Spinal cord (tissue), 9 donors: ENCODE measurements at regions not wholly inside any gene's neighbourhood (a gene's known extent, or its start where the extent isn't known, plus 50 kb on each side); places are given as distances from the start of the nearest gene placed in this dataset.

Source experiments
- DNase-seq, 6 donors: peaks; one replicate each; pipeline versions ENCODE4 v3.0.0 to v3.0.0-alpha.2; 2013 to 2015; ENCODE audit warnings: low spot score in 6 of 6, low read depth in 4 of 6
- H3K27ac ChIP-seq: one replicate; pipeline ENCODE4 v1.5.1; 2013; ENCODE audit warnings: low read depth, low read length, control low read depth
- H3K27me3 ChIP-seq: one replicate; pipeline ENCODE4 v1.6.1; 2013; ENCODE audit warnings: low read length; ENCODE audit not compliant: control insufficient read depth, insufficient read depth
- H3K36me3 ChIP-seq: one replicate; pipeline ENCODE4 v1.6.1; 2013; ENCODE audit warnings: low read length; ENCODE audit not compliant: control insufficient read depth, insufficient read depth
- H3K4me1 ChIP-seq: one replicate; pipeline ENCODE4 v1.6.1; 2013; ENCODE audit warnings: low read length; ENCODE audit not compliant: control insufficient read depth, insufficient read depth
- H3K4me3 ChIP-seq: one replicate; pipeline ENCODE4 v1.5.1; 2013; ENCODE audit warnings: low read depth, low read length, control low read depth
- H3K9me3 ChIP-seq: one replicate; pipeline ENCODE4 v1.6.1; 2013; ENCODE audit warnings: low read length; ENCODE audit not compliant: control insufficient read depth, insufficient read depth
- WGBS: methylation state at CpG from one replicate; pipeline ENCODE4 v1.1.5; 2013; ENCODE audit warnings: missing lambda C conversion rate; ENCODE audit not compliant: insufficient coverage; 5-methylcytosine and 5-hydroxymethylcytosine counted together
- donor health status: healthy.

DNA sequence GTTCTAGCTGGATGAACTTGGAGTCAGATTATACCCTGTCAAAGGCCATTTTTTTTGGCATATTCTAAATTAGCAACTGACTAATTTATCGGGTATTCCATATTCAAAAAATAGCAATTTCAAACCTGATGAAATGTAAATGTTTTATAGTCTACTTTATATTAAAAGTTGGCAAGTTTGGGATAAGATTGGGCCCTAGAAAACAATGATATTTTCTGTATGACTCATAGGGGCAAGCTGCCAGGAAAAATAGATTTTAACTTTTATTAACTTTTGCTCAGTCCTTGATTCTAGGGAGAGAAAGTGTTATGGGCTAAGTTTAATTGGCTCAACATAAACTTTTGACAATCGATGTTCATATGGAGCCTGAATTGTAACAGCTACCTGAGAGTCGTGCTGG lies 576.9 kb upstream of the B3GALT2 start:
- no peak for DNase-seq
- 100% methylated on average over 1 of the region's 3 CpGs for WGBS
- H3K27ac ChIP-seq = no peak overlapping the region

DNA sequence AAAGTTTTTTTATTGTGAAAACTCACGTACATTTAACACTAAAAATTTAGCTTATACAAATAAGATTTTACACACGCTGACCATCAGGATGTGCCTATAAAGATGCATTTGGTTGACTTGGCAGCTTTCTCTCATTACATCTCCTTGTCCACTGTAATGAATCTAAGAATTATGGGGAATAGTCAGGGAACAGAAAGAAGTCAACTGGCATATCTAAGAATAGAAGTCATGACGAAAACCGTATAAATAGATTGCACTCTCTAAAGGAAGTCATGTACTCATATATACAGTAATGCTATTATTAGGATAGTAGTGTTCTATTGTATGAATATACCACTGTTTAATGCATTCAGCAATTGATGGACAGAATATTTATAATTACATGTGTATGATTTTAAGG lies 575.8 kb upstream of the B3GALT2 start:
- Histone ChIP-seq H3K4me1 (no peaks in the 10 kb centered on the region), H3K27ac (no peak overlapping the region), H3K27me3 (no peaks in the 10 kb centered on the region), H3K9me3 (no peaks in the 10 kb centered on the region), H3K4me3 (no peak overlapping the region), H3K36me3 (no peaks in the 10 kb centered on the region)
- no CpG with 5 or more reads among the region's 4 CpGs for WGBS
- DNase-seq = no peak

More for the DNA sequence above, 576.9 kb upstream of the B3GALT2 start:
- Histone ChIP-seq H3K36me3 (no peaks in the 10 kb centered on the region), H3K9me3 (no peaks in the 10 kb centered on the region), H3K4me3 (no peak overlapping the region), H3K4me1 (no peaks in the 10 kb centered on the region), H3K27me3 (no peaks in the 10 kb centered on the region)

DNA sequence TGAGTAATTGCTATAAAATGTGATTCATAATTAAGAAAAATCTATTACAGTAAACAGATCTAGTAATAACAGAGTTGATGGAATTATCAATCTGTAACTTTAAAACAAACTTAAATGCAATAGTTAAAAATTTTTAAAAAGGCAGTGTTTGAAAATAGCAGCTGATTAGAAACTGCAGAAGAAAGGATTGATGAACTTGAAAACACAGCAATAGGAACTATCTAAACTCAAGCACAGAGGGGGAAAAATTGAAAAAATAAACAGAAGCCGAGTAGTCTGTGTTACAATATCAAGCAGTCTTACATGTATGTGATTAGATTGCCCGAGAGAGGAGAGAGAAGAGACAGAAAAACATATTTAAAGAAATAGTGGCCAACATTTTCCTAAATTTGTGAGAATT lies 569.0 kb upstream of the B3GALT2 start:
- no peak for DNase-seq
- Histone ChIP-seq H3K36me3 (no peaks in the 10 kb centered on the region), H3K4me1 (no peaks in the 10 kb centered on the region), H3K27ac (no peak overlapping the region), H3K9me3 (no peaks in the 10 kb centered on the region), H3K4me3 (no peak overlapping the region), H3K27me3 (no peaks in the 10 kb centered on the region)
- no CpG with 5 or more reads among the region's 2 CpGs for WGBS

DNA sequence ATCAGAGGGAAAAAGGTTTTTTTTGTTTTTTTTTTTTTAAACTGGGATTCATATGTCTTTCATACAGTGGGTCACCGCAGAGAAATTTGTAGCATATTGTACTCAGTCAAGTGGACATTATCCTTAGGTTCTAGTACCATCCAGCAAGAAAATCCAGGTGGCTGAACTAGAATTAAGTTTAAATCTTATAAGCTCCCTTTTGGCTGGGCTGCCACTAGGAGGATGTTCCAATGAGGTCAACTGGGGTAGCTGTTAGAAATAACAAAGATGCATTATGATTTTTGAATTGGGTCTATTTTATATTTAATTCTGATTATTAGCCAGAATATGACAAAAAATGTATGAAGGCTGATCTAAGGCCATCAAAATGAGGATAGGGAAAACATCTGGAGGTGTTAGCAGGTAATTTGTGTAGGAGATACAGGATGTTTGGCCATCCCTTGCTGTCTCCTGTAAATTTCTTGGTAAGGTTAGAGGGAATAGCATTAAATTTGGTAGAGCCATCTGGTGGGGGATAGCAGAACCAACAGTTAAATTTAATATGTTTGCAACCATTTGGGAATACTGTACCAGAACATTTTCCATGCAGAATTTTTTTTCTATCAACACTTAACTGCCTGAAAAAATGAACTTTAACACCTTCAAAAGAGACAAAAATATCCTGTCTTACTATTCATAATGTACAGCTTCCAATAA lies 568.5 kb upstream of the B3GALT2 start:
- Histone ChIP-seq H3K4me3 (no peak overlapping the region), H3K4me1 (no peaks in the 10 kb centered on the region), H3K36me3 (no peaks in the 10 kb centered on the region), H3K27me3 (no peaks in the 10 kb centered on the region), H3K27ac (no peak overlapping the region), H3K9me3 (no peaks in the 10 kb centered on the region)
- no CpG with 5 or more reads among the region's 1 CpG for WGBS
- no peak for DNase-seq

DNA sequence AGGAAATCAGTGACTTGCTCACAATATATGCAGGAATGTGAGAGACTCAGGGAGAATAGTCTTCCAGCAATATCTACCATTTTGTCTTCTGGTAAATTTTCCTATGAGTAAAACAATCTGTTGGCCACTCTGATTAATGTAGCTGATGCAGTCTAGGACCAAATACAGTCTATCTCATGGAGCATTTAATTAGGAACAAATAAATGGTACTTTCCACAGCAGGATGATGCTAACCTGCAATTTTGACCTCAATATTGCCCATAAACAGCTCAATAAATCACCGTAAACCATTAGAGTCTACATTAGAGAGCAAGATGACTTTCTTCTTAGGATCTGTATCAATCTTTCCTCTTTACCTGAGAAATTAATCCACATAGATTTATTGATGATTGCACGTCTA lies 567.7 kb upstream of the B3GALT2 start:
- DNase-seq = no peak
- no peaks in the 10 kb centered on the region for H3K36me3 ChIP-seq
- H3K9me3 ChIP-seq = no peaks in the 10 kb centered on the region
- no peak overlapping the region for H3K27ac ChIP-seq
- no peaks in the 10 kb centered on the region for H3K27me3 ChIP-seq
- H3K4me3 ChIP-seq = no peak overlapping the region
- no CpG with 5 or more reads among the region's 2 CpGs for WGBS
- no peaks in the 10 kb centered on the region for H3K4me1 ChIP-seq

DNA sequence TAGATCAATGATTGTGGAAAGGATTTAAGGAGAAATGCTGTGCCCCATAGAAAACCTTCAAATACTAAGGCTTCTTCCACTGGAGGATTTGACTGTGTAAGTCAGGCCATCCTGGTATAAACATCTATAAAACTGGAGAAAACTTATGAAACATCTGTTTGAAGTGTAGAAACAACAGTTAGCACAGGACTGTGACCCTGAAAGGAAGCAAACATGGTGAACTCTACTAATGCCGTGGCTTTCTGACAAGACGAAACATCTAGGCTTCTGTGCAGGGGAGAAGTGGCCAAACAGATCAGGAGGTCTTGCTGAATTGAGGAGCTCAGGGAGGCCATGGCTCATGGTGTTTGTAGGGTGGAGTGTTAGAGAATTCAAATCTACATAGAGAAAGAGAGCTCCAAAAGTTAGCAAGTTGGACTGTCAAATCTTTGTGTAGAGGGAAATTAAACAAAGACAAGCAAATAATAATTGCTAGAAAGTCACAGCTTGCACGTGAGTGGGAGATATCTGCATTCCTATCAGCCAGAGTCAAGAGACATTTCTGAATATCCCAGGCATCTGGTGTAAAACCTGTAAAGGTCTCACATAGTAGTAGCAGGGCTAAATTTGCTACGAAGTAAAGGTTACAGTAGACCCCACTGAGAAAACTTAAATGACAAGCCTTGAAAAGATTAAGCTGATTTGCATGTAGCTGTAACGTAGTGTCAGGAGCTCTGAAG lies 566.8 kb upstream of the B3GALT2 start:
- WGBS = 79% methylated on average over 5 of the region's 5 CpGs
- Histone ChIP-seq H3K27ac (no peak overlapping the region), H3K4me3 (no peak overlapping the region), H3K36me3 (no peaks in the 10 kb centered on the region), H3K27me3 (no peaks in the 10 kb centered on the region), H3K4me1 (no peaks in the 10 kb centered on the region), H3K9me3 (no peaks in the 10 kb centered on the region)
- no peak for DNase-seq

DNA sequence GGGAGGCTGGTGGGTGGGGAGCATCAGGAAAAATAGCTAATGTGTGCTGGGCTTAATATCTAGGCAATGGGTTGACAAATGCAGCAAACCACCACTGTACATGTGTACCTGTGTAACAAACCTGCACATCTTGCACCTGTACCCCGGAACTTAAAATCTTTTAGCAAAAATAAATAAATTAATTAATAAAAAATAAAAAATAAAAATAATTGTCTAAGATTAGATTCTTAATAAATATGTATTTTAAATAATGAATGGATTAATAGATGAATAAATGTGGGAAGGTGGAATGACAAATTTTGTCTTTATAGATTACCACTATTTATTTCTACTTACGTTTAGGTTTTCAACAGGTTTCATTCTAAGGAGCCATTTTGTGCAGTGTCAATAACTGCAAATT lies 563.5 kb upstream of the B3GALT2 start:
- WGBS = no CpG with 5 or more reads among the region's 2 CpGs
- Histone ChIP-seq H3K27me3 (no peaks in the 10 kb centered on the region), H3K9me3 (no peaks in the 10 kb centered on the region), H3K36me3 (no peaks in the 10 kb centered on the region), H3K4me3 (no peak overlapping the region), H3K27ac (no peak overlapping the region), H3K4me1 (no peaks in the 10 kb centered on the region)
- DNase-seq = no peak

DNA sequence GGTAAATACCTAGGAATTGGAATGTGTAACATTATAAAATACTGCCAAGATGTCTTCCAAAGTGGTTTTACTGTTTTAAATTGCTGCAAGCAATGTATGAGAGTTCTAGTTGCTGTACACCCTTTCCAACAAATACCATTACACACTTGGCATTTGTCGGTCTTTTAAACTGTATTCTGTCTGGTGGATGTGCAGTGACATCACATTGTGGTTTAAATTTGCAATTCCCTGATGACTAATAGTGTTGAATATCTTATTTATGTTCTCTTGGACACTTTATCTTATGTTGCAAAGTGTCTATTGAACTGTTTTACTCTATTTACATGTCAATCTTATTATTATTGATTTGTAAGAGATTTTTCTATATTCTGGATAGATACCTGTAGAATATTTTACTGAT lies 561.2 kb upstream of the B3GALT2 start:
- no peak overlapping the region for H3K4me3 ChIP-seq
- no peaks in the 10 kb centered on the region for H3K9me3 ChIP-seq
- no CpG with 5 or more reads among the region's 1 CpG for WGBS
- no peaks in the 10 kb centered on the region for H3K27me3 ChIP-seq
- no peak for DNase-seq
- no peak overlapping the region for H3K27ac ChIP-seq
- H3K4me1 ChIP-seq = no peaks in the 10 kb centered on the region
- no peaks in the 10 kb centered on the region for H3K36me3 ChIP-seq

DNA sequence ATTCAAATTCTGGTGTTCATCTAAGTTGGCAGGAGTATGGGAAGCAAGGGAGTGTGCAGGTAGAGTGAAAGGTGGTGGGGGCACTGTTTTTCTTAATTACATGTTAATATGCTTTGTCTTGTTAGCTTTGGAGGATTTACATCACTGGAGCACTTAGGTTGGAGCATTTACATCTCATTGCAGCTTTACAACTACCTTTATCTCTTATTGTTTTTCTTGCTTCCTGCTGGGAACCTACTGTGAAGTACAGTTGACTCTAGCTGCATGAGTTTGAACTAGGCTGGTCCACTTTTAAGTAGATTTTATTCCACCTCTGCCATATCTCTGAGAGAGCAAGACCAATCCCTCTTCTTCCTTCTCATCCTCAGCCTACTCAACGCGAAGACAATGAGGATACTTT lies 554.8 kb upstream of the B3GALT2 start:
- H3K9me3 ChIP-seq = no peaks in the 10 kb centered on the region
- no peaks in the 10 kb centered on the region for H3K27me3 ChIP-seq
- H3K4me3 ChIP-seq = no peak overlapping the region
- no peak for DNase-seq
- no CpG with 5 or more reads among the region's 2 CpGs for WGBS
- no peaks in the 10 kb centered on the region for H3K36me3 ChIP-seq
- no peak overlapping the region for H3K27ac ChIP-seq
- no peaks in the 10 kb centered on the region for H3K4me1 ChIP-seq

DNA sequence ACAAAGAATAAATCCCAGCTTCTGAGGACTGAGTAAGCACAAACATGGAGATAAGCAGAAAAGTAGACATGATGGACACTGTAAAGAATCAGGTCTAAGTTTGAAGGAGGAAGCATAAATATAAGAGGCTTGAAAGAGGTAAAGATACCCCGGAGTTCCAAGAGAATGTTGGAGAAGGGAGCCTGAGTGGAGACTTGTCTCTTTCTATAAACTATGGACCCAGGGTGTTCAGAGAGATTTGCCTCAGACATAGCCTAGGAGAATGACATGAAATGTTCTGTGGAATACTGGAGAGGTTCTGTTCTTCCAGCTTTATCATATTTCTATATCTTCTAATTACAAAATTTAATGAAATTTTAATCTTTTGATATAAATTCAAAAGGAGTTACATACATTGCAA lies 554.3 kb upstream of the B3GALT2 start:
- WGBS = 100% methylated on average over 1 of the region's 1 CpG
- no peaks in the 10 kb centered on the region for H3K36me3 ChIP-seq
- H3K9me3 ChIP-seq = no peaks in the 10 kb centered on the region
- H3K4me3 ChIP-seq = no peak overlapping the region
- DNase-seq = no peak
- no peak overlapping the region for H3K27ac ChIP-seq
- no peaks in the 10 kb centered on the region for H3K4me1 ChIP-seq
- no peaks in the 10 kb centered on the region for H3K27me3 ChIP-seq
